ENCODE measurements at regions not wholly inside any gene's neighbourhood (a gene's known extent, or its start where the extent isn't known, plus 50 kb on each side); places are given as distances from the start of the nearest gene placed in this dataset.

GRCh38 chr9:80899208-80899607 is 790.1 kb downstream of the TLE1 start:
- Histone ChIP-seq H3K27ac (ENCODE audit: insufficient read length, low read depth, low read length) (no peak overlapping the region), H2BK5ac (ENCODE audit: insufficient read length, low read length) (no peak overlapping the region), H4K20me1 (ENCODE audit: control insufficient read depth, insufficient read depth, insufficient read length) (no peaks in the 10 kb centered on the region), H3T11ph (ENCODE audit: low read length) (no peak overlapping the region), H3K79me1 (ENCODE audit: insufficient read depth, low read depth, low read length, poor library complexity, severe bottlenecking) (no peaks in the 10 kb centered on the region), H3K23me2 (ENCODE audit: insufficient read length, low read depth, low read length, poor library complexity, severe bottlenecking) (no peaks in the 10 kb centered on the region), H3K56ac (ENCODE audit: insufficient read length, low read depth, low read length) (no peak overlapping the region), H4K8ac (replicated peaks; ENCODE audit: insufficient read length, low read depth, low read length) (no peak overlapping the region), H2AFZ (ENCODE audit: low read length) (no peak overlapping the region), H2BK120ac (ENCODE audit: low read depth, low read length, poor library complexity, severe bottlenecking) (no peak overlapping the region), H3K23ac (ENCODE audit: insufficient read length, low read depth, low read length) (no peak overlapping the region), H2BK15ac (ENCODE audit: low read depth, low read length) (no peak overlapping the region), H4K91ac (ENCODE audit: insufficient read length, low read depth, low read length) (no peak overlapping the region), H3K4me1 (ENCODE audit: insufficient read depth, low read length) (no peaks in the 10 kb centered on the region), H2BK12ac (ENCODE audit: insufficient read length, low read depth, low read length) (no peak overlapping the region), H2AK5ac (ENCODE audit: insufficient read length, low read length) (no peak overlapping the region), H3K9ac (ENCODE audit: extremely low read depth, insufficient read length, low read length) (no peak overlapping the region), H3K14ac (ENCODE audit: insufficient read depth, low read length) (no peak overlapping the region), H3K27me3 (ENCODE audit: insufficient read depth, low read length) (no peaks in the 10 kb centered on the region), H3K9me3 (ENCODE audit: control insufficient read depth, low read depth, low read length) (no peaks in the 10 kb centered on the region), H2BK20ac (ENCODE audit: low read depth, low read length, poor library complexity, severe bottlenecking) (no peak overlapping the region), H3K79me2 (ENCODE audit: insufficient read depth, low read length) (no peaks in the 10 kb centered on the region), H4K5ac (ENCODE audit: insufficient read length, low read depth, low read length) (no peak overlapping the region), H3K4me2 (ENCODE audit: insufficient read depth, insufficient read length, low read length) (no peak overlapping the region), H3K4ac (ENCODE audit: low read depth, low read length) (no peak overlapping the region), H3K18ac (ENCODE audit: insufficient read length, low read depth, low read length) (no peak overlapping the region)
- TF ChIP-seq CTCF (conservative IDR thresholded peaks at IDR 0.05), result no peak
- Mint-ChIP-seq H3K27me3 (ENCODE audit: low read depth) (no peaks in the 10 kb centered on the region), H3K4me1 (no peaks in the 10 kb centered on the region), H3K36me3 (ENCODE audit: insufficient read depth in 1 of 3, low read depth in 3 of 3) (peaks cover 0 to 8% (median 0%) of the 10 kb centered on the region in 3 experiments; a peak in 3 of 7 replicates), H3K4me3 (no peak overlapping the region), H3K9me3 (peaks cover 9 to 11% of the 10 kb centered on the region in 2 experiments), H3K27ac (no peak overlapping the region)
- no peak for DNase-seq

Data from H9 (cell line).